ENCODE measurements at regions not wholly inside any gene's neighbourhood (a gene's known extent, or its start where the extent isn't known, plus 50 kb on each side); places are given as distances from the start of the nearest gene placed in this dataset.

DNA sequence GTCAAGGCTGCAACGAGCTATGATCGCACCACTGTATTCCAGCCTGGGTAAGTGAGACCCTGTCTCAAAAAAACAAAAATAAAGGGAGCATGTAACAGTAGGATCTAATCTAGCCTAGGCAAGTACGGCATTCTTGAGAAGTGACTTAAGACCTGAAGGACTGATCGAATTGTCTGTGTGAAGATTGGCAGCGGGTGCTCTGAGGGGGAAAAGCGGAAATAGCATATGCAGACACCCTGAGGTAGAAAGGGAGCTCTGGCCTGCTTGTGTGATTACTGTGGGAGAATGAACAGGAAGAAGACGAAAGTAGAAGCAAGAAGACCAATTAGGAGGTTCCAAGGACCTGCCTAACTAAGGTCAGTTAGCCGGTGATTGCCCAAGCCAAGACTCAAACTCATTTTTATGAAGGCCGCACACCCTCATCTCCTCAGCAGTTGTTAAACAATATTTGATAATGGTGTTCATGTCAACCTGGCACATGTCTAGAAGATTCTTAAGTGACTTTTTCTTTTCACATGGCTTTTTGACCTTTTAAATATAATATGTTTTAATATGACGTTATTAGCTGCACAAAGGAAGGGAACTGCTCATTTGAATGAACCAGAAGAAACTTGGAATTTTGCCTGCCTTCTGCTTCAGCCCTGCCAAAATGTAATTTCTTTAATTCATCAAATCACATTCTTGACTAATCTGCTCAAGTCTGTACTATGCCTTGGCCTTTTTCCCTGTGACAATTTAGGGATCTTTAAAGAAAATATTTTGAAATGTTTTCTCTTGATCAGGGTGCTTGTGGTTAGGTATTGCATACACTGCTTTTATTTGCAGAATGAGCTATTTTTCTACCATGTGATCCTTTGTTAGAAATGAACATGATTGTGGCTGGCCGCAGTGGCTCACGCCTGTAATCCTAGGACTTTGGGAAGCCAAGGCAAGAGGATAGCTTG lies 289.2 kb upstream of the DMRT1 start:
- no peak for DNase-seq

GRCh38 chr9:555493-555892 lies 286.0 kb upstream of the DMRT1 start:
- DNase-seq = no peak

GRCh38 chr9:556199-556598 lies 285.3 kb upstream of the DMRT1 start:
- DNase-seq = no peak

GRCh38 chr9:556675-557074 lies 284.8 kb upstream of the DMRT1 start:
- no peak for DNase-seq

- no peak for DNase-seq
Observed at GRCh38 chr9:557601-558201, 283.8 kb upstream of the DMRT1 start.

GRCh38 chr9:561427-561826 lies 280.1 kb upstream of the DMRT1 start:
- DNase-seq = no peak

DNA sequence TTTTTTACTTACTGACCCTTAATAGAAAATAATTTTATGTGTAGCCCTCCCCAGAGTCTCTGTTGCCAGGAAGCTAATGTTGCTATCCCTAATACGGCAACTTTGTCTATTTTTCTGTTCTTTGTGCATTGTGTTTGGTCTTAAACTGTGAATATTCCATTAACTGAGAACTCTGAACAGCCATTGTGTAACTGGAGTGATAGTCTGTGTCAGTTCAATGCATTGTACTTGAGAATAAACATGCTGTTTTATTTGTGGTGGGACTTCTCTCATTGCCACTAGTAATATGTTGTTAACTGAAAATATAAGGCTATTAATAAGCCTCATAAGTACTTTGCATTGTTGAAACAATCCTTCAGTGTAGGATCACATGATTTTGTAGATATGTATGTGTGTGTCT lies 278.3 kb upstream of the DMRT1 start:
- DNase-seq = no peak

- DNase-seq = no peak
Observed at GRCh38 chr9:565528-565927, 276.0 kb upstream of the DMRT1 start.

- DNase-seq = no peak
Observed at GRCh38 chr9:567128-567746, 274.3 kb upstream of the DMRT1 start.

DNA sequence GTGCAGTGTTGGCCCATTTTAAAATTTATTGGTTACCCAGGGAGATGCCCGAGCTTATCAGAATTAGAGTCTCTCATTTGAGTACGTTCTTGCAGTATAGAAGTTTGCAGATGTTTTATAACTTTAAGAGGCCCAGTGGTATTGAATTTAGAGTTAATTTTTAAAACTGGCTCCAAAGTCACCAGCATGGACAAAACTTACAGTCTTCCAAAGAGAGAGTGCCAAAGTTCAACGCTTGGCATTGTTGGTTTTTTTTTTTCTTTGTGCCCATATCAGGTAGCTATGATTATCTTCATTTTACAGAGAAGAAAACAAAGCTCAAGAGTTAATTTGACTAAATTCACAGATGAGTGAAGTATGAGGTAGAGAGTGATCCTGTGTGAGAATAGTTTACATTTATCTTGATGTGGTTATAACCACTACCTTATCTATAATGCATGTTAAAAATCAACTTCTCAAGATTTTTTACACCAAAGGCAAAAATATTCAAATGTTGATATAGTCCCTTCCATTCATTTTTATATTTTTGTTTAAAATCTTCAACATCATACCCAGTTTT lies 273.7 kb upstream of the DMRT1 start:
- DNase-seq = no peak

- no peak for DNase-seq
Observed at GRCh38 chr9:569296-569695, 272.2 kb upstream of the DMRT1 start.

DNA sequence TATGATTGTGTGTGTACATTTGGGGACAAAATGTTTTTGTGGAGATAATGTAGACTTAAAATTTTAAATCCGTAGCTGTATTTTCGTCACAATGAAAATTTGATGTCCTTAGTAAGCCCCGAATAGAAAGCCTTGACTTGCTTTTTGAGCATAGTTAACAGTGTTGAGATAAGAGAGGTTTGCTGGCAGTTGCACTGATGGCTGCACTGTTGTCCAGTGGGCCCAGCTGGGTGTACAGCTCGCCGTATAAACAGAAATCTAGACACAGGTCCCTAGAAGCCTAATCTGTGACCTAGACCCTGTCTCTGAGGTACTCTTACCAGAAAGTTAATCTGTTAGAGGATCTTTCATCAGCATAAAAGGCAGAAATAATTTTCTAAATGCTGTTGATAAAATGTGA lies 271.3 kb upstream of the DMRT1 start:
- DNase-seq = no peak

- no peak for DNase-seq
Observed at GRCh38 chr9:571066-571465, 270.4 kb upstream of the DMRT1 start.

DNA sequence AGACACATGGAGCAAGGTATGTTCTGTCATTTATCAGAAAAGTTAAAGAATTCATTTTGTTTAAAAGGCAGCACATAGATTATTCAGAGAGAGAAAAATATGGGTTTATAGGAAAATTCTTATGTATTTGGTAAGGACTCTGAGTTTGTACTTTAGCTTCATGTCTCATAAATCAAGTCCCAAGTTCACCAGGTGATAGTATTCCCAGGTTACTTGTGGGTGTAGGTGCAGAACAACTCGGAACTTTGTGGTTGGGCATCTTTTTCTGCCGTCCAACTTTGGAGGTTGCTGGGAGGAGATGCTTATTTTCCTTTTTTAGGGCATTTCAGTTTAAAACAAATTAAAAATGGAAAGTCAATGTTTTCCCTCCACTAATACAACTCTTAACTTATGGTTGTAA lies 269.8 kb upstream of the DMRT1 start:
- no peak for DNase-seq

GRCh38 chr9:573691-574410 lies 267.6 kb upstream of the DMRT1 start:
- no peak for DNase-seq

DNA sequence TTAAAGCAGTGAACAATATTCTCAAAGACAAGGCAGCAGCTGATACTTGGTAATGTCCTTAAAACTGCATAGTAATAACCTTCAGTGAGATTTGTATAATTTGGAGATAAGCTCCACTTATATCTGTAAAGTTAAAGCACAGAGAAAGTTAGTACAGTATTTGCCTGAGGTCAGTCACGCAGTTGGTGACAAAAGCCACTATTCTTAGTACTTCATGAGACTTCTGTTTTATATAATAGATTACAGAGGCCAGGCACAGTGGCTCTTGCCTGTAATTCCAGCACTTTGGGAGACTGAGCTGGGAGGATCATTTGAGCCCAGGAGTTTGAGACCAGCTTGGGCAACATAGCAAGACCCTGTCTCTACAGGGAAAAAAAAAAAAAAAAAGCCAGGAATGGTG lies 266.4 kb upstream of the DMRT1 start:
- no peak for DNase-seq

DNA sequence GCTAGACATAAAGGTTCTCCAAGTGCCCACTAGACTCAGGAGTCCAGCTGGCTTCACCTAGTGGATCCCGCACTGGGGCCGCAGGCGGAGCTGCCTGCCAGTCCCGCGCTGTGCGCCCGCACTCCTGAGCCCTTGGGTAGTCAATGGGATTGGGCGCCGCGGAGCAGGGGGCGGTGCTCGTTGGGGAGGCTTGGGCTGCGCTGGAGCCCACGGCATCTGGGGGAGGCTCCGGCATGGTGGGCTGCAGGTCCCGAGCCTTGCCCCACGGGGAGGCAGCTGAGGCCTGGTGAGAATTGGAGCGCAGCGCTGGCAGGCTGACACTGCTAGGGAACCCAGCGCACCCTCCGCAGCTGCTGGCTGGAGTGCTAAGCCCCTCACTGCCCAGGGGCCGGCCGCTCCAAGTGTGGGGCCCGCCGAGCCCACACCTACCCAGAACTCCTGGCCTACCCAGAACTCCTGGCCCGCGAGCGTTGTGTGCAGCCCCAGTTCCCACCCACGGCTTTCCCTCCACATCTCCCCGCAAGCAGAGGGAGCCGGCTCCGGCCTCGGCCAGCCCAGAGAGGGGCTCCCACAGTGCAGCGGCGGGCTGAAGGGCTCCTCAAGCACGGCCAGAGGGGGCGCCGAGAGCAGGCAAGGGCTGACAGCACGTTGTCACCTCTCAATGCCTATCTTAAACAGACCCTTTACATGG lies 260.7 kb upstream of the DMRT1 start:
- DNase-seq = no peak

- no peak for DNase-seq
Observed at GRCh38 chr9:581673-582497, 259.6 kb upstream of the DMRT1 start.

DNA sequence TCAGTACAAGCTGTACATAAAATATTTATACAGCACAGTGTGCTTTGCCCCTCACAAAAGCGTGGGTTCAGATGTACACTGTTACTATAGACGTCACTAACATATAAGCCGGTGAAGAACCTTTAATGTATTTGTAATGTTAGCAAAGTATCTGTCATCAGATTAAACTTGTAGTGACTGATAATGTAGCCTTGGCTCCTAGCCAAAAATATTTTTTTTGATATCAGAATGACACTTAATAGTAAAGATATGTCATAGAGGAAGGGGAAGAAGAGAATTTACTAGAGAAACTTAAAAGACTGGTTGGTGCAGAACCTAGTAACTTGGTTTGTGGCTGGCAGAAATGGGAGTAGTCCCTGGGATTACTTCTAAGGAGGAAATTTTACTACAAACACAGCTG lies 258.7 kb upstream of the DMRT1 start:
- no peak for DNase-seq

DNA sequence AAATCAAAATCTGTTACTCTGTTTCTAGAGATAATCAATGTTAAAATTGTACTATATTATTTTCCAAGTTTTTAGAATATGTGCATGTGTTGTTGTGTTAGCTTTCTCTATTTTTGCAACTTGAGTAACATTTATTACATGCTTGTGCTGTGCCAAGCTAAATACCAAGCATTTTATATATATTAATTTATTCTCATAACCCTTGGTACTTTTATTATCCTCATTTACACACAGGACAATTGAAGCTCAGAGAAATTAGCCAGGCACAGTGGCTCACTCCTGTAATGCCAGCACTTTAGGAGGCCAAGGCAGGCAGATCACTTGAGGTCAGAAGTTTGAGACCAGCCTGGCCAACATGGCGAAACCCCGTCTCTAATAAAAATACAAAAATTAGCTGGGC lies 254.0 kb upstream of the DMRT1 start:
- DNase-seq = no peak

DNA sequence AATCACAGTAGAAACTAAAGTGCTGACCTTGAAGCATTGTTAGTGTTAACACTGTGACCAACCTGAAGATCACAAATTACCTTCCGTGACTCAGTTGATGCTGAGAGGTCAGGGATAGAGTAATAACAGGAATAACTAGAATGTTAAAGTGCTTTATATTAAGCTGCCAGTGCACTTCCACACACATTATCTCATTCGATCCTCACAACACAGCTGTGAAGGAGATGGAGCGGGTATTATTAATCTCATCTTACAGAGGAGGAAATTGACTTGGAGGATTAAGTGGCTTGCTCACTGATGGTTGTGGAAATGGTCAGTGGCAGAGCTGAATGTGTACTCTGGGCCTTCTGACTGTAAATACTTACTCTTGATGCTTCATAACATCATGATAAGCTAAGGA lies 252.5 kb upstream of the DMRT1 start:
- no peak for DNase-seq

DNA sequence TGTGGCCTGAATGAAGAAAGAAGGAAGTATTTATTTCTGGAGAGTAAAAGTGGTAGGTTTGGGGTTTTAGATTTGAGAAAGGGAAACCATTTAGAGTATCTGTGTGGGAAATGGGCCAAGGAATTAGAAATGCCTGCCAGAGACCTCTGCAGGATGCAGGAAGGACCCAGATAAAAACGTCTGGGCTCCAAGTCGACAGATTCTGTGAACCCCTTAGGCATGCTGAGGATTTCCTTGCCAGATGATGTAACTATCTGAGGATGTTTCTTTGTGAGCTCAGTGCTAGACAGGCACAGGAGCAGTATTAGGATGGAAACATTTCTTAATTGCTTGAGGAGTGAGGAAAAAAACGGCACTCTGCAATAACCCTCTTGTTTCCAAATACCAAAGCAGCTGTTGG lies 251.8 kb upstream of the DMRT1 start:
- no peak for DNase-seq
